ENCODE measurements at regions not wholly inside any gene's neighbourhood (a gene's known extent, or its start where the extent isn't known, plus 50 kb on each side); places are given as distances from the start of the nearest gene placed in this dataset.

- no peak for TF ChIP-seq EZH2 (IDR thresholded peaks at IDR 0.05; ENCODE audit: low read length, missing control alignments)
- TF ChIP-seq, protein P1, sequence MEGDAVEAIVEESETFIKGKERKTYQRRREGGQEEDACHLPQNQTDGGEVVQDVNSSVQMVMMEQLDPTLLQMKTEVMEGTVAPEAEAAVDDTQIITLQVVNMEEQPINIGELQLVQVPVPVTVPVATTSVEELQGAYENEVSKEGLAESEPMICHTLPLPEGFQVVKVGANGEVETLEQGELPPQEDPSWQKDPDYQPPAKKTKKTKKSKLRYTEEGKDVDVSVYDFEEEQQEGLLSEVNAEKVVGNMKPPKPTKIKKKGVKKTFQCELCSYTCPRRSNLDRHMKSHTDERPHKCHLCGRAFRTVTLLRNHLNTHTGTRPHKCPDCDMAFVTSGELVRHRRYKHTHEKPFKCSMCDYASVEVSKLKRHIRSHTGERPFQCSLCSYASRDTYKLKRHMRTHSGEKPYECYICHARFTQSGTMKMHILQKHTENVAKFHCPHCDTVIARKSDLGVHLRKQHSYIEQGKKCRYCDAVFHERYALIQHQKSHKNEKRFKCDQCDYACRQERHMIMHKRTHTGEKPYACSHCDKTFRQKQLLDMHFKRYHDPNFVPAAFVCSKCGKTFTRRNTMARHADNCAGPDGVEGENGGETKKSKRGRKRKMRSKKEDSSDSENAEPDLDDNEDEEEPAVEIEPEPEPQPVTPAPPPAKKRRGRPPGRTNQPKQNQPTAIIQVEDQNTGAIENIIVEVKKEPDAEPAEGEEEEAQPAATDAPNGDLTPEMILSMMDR (conservative IDR thresholded peaks at IDR 0.05 in 1 of 2, IDR thresholded peaks at IDR 0.05 in 1 of 2; ENCODE audit: low read depth in 1 of 2, low read length in 2 of 2) = no peak
- peaks cover 1% of the 10 kb centered on the region for H3K9me3 ChIP-seq (ENCODE audit: control insufficient read depth, insufficient read depth, low read depth, low read length)
- no peak overlapping the region for H3K9ac ChIP-seq (ENCODE audit: insufficient read depth, low read length)
- no peaks in the 10 kb centered on the region for H3K4me1 ChIP-seq (ENCODE audit: control insufficient read depth, extremely low read depth, insufficient read depth, low read length)
- no peak overlapping the region for H2AFZ ChIP-seq (ENCODE audit: low read length)
- H4K20me1 ChIP-seq (ENCODE audit: control insufficient read depth, extremely low read depth, insufficient read depth, low read length) = no peaks in the 10 kb centered on the region
- no peak overlapping the region for H3K4me3 ChIP-seq (replicated peaks in 1 of 4; ENCODE audit: control extremely low read depth in 1 of 4, insufficient read depth in 1 of 4, low read depth in 3 of 4, low read length in 4 of 4)
- no peaks in the 10 kb centered on the region for H3K27me3 ChIP-seq (ENCODE audit: control insufficient read depth, insufficient read depth, low read length)
- H3K79me2 ChIP-seq (ENCODE audit: control insufficient read depth, insufficient read depth, low read length) = no peaks in the 10 kb centered on the region
- no peak overlapping the region for H3K4me2 ChIP-seq (ENCODE audit: extremely low read depth, insufficient read depth, low read length)
- no peak overlapping the region for H3K27ac ChIP-seq (ENCODE audit: insufficient read depth, low read length)
- no peaks in the 10 kb centered on the region for H3K36me3 ChIP-seq (ENCODE audit: control insufficient read depth, insufficient read depth, low read length)
- no peak for DNase-seq (ENCODE audit: low read depth in 2 of 2)
Measured at GRCh38 chr2:2564300-2565078, 233.4 kb upstream of the MYT1L start.

- no peaks in the 10 kb centered on the region for H3K36me3 ChIP-seq (ENCODE audit: control insufficient read depth, insufficient read depth, low read length)
- DNase-seq (ENCODE audit: low read depth in 2 of 2) = no peak
- no peaks in the 10 kb centered on the region for H3K27me3 ChIP-seq (ENCODE audit: control insufficient read depth, insufficient read depth, low read length)
- H3K79me2 ChIP-seq (ENCODE audit: control insufficient read depth, insufficient read depth, low read length) = no peaks in the 10 kb centered on the region
- H2AFZ ChIP-seq (ENCODE audit: low read length) = no peak overlapping the region
- H3K4me1 ChIP-seq (ENCODE audit: control insufficient read depth, extremely low read depth, insufficient read depth, low read length) = no peaks in the 10 kb centered on the region
- H3K4me2 ChIP-seq (ENCODE audit: extremely low read depth, insufficient read depth, low read length) = no peak overlapping the region
- TF ChIP-seq, protein P1 (conservative IDR thresholded peaks at IDR 0.05 in 1 of 2, IDR thresholded peaks at IDR 0.05 in 1 of 2; ENCODE audit: low read depth in 1 of 2, low read length in 2 of 2) = no peak
- TF ChIP-seq EZH2 (IDR thresholded peaks at IDR 0.05; ENCODE audit: low read length, missing control alignments) = no peak
- no peaks in the 10 kb centered on the region for H4K20me1 ChIP-seq (ENCODE audit: control insufficient read depth, extremely low read depth, insufficient read depth, low read length)
- H3K27ac ChIP-seq (ENCODE audit: insufficient read depth, low read length) = no peak overlapping the region
- peaks cover 1% of the 10 kb centered on the region for H3K9me3 ChIP-seq (ENCODE audit: control insufficient read depth, insufficient read depth, low read depth, low read length)
- no peak overlapping the region for H3K9ac ChIP-seq (ENCODE audit: insufficient read depth, low read length)
- H3K4me3 ChIP-seq (replicated peaks in 1 of 4; ENCODE audit: control extremely low read depth in 1 of 4, insufficient read depth in 1 of 4, low read depth in 3 of 4, low read length in 4 of 4) = no peak overlapping the region
Measured at GRCh38 chr2:2563309-2563860, 232.3 kb upstream of the MYT1L start.

DNA sequence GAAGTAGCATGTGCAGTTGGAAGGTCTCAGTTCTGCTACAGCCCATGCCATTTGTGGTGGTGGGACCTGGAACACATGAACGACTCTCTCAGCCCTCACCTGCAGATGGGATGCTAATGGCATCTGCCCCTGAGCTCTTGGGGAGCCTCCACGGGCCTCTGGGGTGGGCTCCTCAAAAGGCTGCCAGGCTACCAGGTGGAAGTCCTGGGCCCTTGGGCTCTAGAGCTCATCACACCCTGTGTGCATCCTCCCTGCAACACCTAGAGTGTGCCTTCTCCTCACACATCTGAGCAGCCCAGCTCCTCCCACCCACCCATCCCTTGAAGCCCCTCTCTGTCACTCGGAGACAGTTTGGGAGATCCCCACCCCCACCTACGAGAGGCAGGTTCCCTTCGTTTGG, 231.8 kb upstream of the MYT1L start:
- no peak overlapping the region for H3K27ac ChIP-seq (ENCODE audit: insufficient read depth, low read length)
- no peak overlapping the region for H3K4me2 ChIP-seq (ENCODE audit: extremely low read depth, insufficient read depth, low read length)
- TF ChIP-seq, protein P1 (conservative IDR thresholded peaks at IDR 0.05 in 1 of 2, IDR thresholded peaks at IDR 0.05 in 1 of 2; ENCODE audit: low read depth in 1 of 2, low read length in 2 of 2) = no peak
- no peak for TF ChIP-seq EZH2 (IDR thresholded peaks at IDR 0.05; ENCODE audit: low read length, missing control alignments)
- H2AFZ ChIP-seq (ENCODE audit: low read length) = no peak overlapping the region
- no peak for DNase-seq (ENCODE audit: low read depth in 2 of 2)
- H3K4me3 ChIP-seq (replicated peaks in 1 of 4; ENCODE audit: control extremely low read depth in 1 of 4, insufficient read depth in 1 of 4, low read depth in 3 of 4, low read length in 4 of 4) = no peak overlapping the region
- no peaks in the 10 kb centered on the region for H3K36me3 ChIP-seq (ENCODE audit: control insufficient read depth, insufficient read depth, low read length)
- H3K4me1 ChIP-seq (ENCODE audit: control insufficient read depth, extremely low read depth, insufficient read depth, low read length) = no peaks in the 10 kb centered on the region
- H3K9ac ChIP-seq (ENCODE audit: insufficient read depth, low read length) = no peak overlapping the region
- no peaks in the 10 kb centered on the region for H4K20me1 ChIP-seq (ENCODE audit: control insufficient read depth, extremely low read depth, insufficient read depth, low read length)
- H3K79me2 ChIP-seq (ENCODE audit: control insufficient read depth, insufficient read depth, low read length) = no peaks in the 10 kb centered on the region
- H3K27me3 ChIP-seq (ENCODE audit: control insufficient read depth, insufficient read depth, low read length) = no peaks in the 10 kb centered on the region
- H3K9me3 ChIP-seq (ENCODE audit: control insufficient read depth, insufficient read depth, low read depth, low read length) = peaks cover 1% of the 10 kb centered on the region

All from fibroblast of lung (primary cell).